Transverse colon (tissue), 4 donors: ENCODE measurements at regions not wholly inside any gene's neighbourhood (a gene's known extent, or its start where the extent isn't known, plus 50 kb on each side); places are given as distances from the start of the nearest gene placed in this dataset.

Experiments used
- DNase-seq: peaks from one replicate; pipeline ENCODE4 v3.0.0-alpha.2; 2019
- H3K27ac ChIP-seq, 4 donors: fragments of 200-600 bp; sonication (generic); 2 replicates each; pipeline ENCODE4 v1.5.1; 2016 to 2018; ENCODE audit warnings: inconsistent platforms in 4 of 4
- H3K27me3 ChIP-seq: fragments of 200-600 bp; sonication (generic); 2 replicates; pipeline ENCODE4 v1.5.1; 2017; ENCODE audit warnings: inconsistent platforms
- H3K36me3 ChIP-seq, 4 donors: fragments of 200-600 bp; sonication (generic); 2 replicates each; pipeline ENCODE4 v1.5.1; 2017 to 2019; ENCODE audit warnings: inconsistent platforms in 4 of 4
- H3K4me1 ChIP-seq, 4 donors: fragments of 200-600 bp; sonication (generic); 2 replicates each; pipeline ENCODE4 v1.5.1; 2017 to 2020; ENCODE audit warnings: inconsistent platforms in 4 of 4
- H3K4me3 ChIP-seq, 4 donors: fragments of 200-600 bp; sonication (generic); 1 replicate in 1 of 4; 2 replicates in 3 of 4; pipeline versions ENCODE4 v1.5.1 to v1.6.1; 2017 to 2019; ENCODE audit warnings: inconsistent platforms in 4 of 4
- H3K9me3 ChIP-seq, 2 donors: fragments of 200-600 bp; sonication (generic); 2 replicates each; pipeline ENCODE4 v1.5.1; 2017 to 2019; ENCODE audit warnings: inconsistent platforms in 2 of 2
- EP300 ChIP-seq: sonication (generic); formaldehyde crosslinking; IDR thresholded peaks from one replicate; pipeline ENCODE4 v1.6.1; 2017; ENCODE audit warnings: antibody characterized with exemption, low read depth
- POLR2A ChIP-seq: fragments of 450-650 bp; IDR thresholded peaks from one replicate; pipeline ENCODE4 v1.6.1; 2016; ENCODE audit warnings: antibody characterized with exemption, mild to moderate bottlenecking, moderate library complexity
- POLR2AphosphoS5 ChIP-seq, 3 donors: sonication (generic); formaldehyde crosslinking; IDR thresholded peaks; one replicate each; pipeline ENCODE4 v1.6.1; 2016; ENCODE audit warnings: antibody characterized with exemption in 3 of 3
- WGBS, 2 donors: methylation state at CpG; one replicate each; pipeline ENCODE4 v1.1.5; 2018; ENCODE audit warnings: low coverage in 1 of 2; 5-methylcytosine and 5-hydroxymethylcytosine counted together
- in situ Hi-C, 4 donors: fragments of 200-750 bp; cut with MboI; loops; one replicate each; pipeline versions ENCODE4 v1.15.0 to v1.15.1; 2017; ENCODE audit warnings: low sequenced_read_pairs in 3 of 4, low pct_ligation_motif_present in 1 of 4, low pct_unique_long_range_greater_than_20kb in 1 of 4
- intact Hi-C: fragments of 100-400 bp; cut with DNase I; formaldehyde crosslinking; loops from one replicate; pipeline ENCODE4 v1.15.1; 2023; ENCODE audit warnings: low total_unique reads
- TF ChIP-seq, protein P1 (sequence below), 5 experiments: fragments of 200-600 bp in 3 of 5; fragments of 450-650 bp in 2 of 5; sonication (generic) in 3 of 5; IDR thresholded peaks; 1 replicate in 2 of 5; 2 replicates in 3 of 5; pipeline ENCODE4 v1.5.1; 2016 to 2017; ENCODE audit warnings: antibody characterized with exemption in 5 of 5, inconsistent platforms in 3 of 5, mild to moderate bottlenecking in 2 of 5, moderate library complexity in 1 of 5

DNA sequence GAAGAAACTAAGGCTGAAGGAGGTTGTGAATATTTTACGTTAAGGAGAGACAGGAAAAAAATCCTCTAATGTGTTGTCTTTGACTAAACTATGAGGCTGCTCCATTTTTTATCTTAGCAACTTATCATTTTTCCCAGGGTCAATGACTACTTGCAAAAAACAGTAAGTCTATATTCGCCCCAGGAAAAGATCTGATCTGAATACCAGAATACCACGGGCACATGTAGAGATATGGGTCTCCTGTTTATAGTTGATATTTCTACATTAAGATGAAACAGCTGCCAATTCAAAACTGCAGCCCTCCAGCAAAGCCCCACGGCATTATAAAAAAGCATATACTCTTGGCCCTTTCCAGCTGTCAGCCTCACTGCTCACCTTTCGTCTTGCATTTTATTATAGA, 358.4 kb downstream of the SH2D4B start:
- Histone ChIP-seq H3K27me3 (no peaks in the 10 kb centered on the region), H3K9me3 (no peaks in the 10 kb centered on the region), H3K27ac (no peak overlapping the region), H3K4me3 (no peak overlapping the region), H3K36me3 (no peaks in the 10 kb centered on the region), H3K4me1 (no peaks in the 10 kb centered on the region)
- TF ChIP-seq POLR2A (no peak), POLR2AphosphoS5 (IDR thresholded peaks at IDR 0.05) (no peak)
- 47 to 52% methylated on average over 5 of the region's 5 CpGs for WGBS, 2 donors
- intact Hi-C loops: no loop called here
- in situ Hi-C loops: no loop called here
- DNase-seq: no peak

DNA sequence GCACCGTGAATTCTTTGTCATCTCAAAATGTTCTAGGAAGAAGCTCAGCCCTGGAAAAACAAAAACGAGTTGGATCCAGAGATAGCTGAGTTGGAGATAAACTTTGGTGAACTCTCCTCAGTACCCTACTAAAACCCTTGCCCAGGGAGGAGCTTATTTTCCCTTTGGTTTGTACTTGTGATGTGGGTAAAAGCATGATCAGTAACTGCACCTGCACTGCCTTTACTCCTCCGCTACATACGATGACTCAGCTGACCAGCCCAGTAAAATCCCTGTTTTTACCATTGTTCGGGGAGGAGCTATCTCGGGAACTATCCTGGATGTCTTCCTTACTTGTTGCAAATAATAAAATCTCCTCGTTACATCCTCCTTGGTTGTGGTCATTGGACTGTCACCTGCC, 359.3 kb downstream of the SH2D4B start:
- Histone ChIP-seq H3K4me3 (no peak overlapping the region), H3K27ac (no peak overlapping the region), H3K4me1 (no peaks in the 10 kb centered on the region), H3K9me3 (no peaks in the 10 kb centered on the region), H3K36me3 (no peaks in the 10 kb centered on the region), H3K27me3 (no peaks in the 10 kb centered on the region)
- WGBS, 2 donors: 44 to 63% methylated on average over 4 to 7 of the region's 7 CpGs
- no peak for DNase-seq
- intact Hi-C loops (no loop called here), in situ Hi-C loops (no loop called here)
- TF ChIP-seq POLR2AphosphoS5 (IDR thresholded peaks at IDR 0.05) (no peak), POLR2A (no peak), EP300 (no peak)
- TF ChIP-seq, protein P1, sequence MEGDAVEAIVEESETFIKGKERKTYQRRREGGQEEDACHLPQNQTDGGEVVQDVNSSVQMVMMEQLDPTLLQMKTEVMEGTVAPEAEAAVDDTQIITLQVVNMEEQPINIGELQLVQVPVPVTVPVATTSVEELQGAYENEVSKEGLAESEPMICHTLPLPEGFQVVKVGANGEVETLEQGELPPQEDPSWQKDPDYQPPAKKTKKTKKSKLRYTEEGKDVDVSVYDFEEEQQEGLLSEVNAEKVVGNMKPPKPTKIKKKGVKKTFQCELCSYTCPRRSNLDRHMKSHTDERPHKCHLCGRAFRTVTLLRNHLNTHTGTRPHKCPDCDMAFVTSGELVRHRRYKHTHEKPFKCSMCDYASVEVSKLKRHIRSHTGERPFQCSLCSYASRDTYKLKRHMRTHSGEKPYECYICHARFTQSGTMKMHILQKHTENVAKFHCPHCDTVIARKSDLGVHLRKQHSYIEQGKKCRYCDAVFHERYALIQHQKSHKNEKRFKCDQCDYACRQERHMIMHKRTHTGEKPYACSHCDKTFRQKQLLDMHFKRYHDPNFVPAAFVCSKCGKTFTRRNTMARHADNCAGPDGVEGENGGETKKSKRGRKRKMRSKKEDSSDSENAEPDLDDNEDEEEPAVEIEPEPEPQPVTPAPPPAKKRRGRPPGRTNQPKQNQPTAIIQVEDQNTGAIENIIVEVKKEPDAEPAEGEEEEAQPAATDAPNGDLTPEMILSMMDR (IDR thresholded peaks at IDR 0.05): no peak

DNA sequence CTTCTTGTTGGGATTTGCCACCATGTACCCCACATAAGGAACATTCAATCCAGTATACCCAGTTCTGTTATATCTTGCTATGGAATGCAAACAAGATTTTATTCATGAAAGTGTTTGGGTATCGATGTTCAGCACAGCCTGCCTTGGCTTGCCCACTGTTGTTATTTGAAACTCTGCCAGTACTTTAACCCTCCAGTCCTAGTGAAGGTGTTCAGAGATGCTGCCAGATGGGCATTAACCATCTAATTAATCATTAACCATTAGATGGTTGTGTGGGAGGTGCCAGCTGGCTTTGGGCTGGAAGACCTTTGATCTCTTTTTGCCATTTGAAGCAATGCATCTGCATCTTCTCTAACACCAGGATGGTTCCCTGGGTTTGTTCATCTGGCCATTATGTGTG, 363.0 kb downstream of the SH2D4B start:
- TF ChIP-seq, protein P1 (IDR thresholded peaks at IDR 0.05): no peak
- no peak for TF ChIP-seq POLR2A
- no peak for TF ChIP-seq EP300
- TF ChIP-seq POLR2AphosphoS5 (IDR thresholded peaks at IDR 0.05): no peak
- intact Hi-C loops: no loop called here
- Histone ChIP-seq H3K36me3 (no peaks in the 10 kb centered on the region), H3K4me1 (no peaks in the 10 kb centered on the region), H3K27me3 (no peaks in the 10 kb centered on the region), H3K4me3 (no peak overlapping the region), H3K9me3 (no peaks in the 10 kb centered on the region), H3K27ac (no peak overlapping the region)
- in situ Hi-C loops: no loop called here
- 63 to 71% methylated on average over 1 of the region's 1 CpG for WGBS, 2 donors
- DNase-seq: no peak

DNA sequence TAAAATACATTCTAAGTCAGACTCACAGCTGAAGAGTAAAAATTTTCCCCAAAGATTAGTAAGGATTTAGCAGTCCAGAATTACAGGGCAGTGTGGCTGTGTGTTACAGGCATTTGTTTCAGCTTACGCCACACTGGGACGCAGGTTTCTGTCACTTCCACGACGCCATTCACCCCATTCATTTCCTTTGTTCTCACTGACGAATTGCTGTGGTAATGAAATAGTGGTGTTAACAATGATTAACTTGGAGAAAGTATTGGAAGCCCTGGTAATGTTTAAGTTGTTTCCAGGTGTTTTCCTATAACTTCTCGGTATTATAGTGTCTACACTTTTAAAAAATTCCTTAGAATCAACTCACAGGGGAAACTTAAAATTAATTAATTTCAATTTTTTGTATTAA, 370.9 kb downstream of the SH2D4B start:
- Histone ChIP-seq H3K4me3 (no peak overlapping the region), H3K36me3 (no peaks in the 10 kb centered on the region), H3K9me3 (no peaks in the 10 kb centered on the region), H3K4me1 (no peaks in the 10 kb centered on the region), H3K27me3 (no peaks in the 10 kb centered on the region), H3K27ac (no peak overlapping the region)
- intact Hi-C loops: no loop called here
- in situ Hi-C loops: no loop called here
- no peak for TF ChIP-seq POLR2A
- TF ChIP-seq, protein P1 (IDR thresholded peaks at IDR 0.05): no peak
- no peak for TF ChIP-seq EP300
- TF ChIP-seq POLR2AphosphoS5 (IDR thresholded peaks at IDR 0.05): no peak
- 27 to 36% methylated on average over 2 to 6 of the region's 6 CpGs for WGBS, 2 donors
- no peak for DNase-seq

DNA sequence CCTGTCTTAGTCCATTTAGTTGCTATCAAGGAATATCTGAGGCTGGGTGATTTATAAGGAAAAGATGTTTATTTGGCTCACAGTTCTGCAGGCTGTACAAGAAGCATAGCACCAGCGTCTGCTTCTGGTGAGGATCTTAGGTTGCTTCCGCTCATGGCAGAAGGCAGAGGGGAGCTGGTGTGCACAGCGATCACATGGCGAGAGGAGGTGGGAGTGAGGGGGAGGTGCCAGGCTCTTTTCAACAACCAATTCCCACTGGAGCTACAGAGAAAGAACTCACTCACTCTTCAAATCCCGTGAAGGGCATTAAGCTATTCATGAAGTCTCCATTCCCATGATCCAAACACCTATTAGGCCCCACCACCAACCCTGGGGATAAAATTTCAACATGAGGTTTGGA, 371.6 kb downstream of the SH2D4B start:
- Histone ChIP-seq H3K4me3 (no peak overlapping the region), H3K9me3 (no peaks in the 10 kb centered on the region), H3K36me3 (no peaks in the 10 kb centered on the region), H3K27me3 (no peaks in the 10 kb centered on the region), H3K27ac (no peak overlapping the region), H3K4me1 (no peaks in the 10 kb centered on the region)
- TF ChIP-seq POLR2AphosphoS5 (IDR thresholded peaks at IDR 0.05): no peak
- TF ChIP-seq, protein P1 (IDR thresholded peaks at IDR 0.05): no peak
- no peak for TF ChIP-seq POLR2A
- TF ChIP-seq EP300: no peak
- WGBS, 2 donors: 57 to 70% methylated on average over 3 to 5 of the region's 5 CpGs
- intact Hi-C loops: no loop called here
- in situ Hi-C loops: no loop called here
- DNase-seq: no peak
